ENCODE measurements at regions not wholly inside any gene's neighbourhood (a gene's known extent, or its start where the extent isn't known, plus 50 kb on each side); places are given as distances from the start of the nearest gene placed in this dataset.

DNA sequence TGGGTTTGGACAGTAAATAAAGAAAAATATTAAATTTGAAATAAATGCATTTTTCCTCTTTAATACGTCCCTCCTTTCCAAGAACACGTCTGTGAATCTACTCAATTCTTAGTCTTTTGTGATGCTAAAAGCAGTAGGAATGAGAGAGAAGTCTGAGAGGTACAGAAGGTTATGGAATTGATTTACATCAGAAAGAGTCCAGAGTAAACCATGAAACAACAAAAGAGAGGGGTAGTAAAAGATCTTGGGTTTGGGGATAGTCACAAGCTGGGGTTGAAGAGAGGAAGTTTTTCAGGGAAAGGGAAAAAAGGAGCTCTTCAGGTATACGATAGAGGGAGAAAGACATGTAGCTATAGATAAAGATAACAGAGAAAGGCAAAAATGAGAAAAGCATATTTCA is 215.4 kb downstream of the RAB28 start (continued):
- no peak for TF ChIP-seq FOSL1 (IDR thresholded peaks at IDR 0.05; ENCODE audit: insufficient read depth, low read depth, low read length)
